Uterus (tissue), 2 donors: ENCODE measurements at regions not wholly inside any gene's neighbourhood (a gene's known extent, or its start where the extent isn't known, plus 50 kb on each side); places are given as distances from the start of the nearest gene placed in this dataset.

Experiments used
- POLR2A ChIP-seq, 2 donors: fragments of 450-650 bp; IDR thresholded peaks; one replicate each; pipeline ENCODE4 v1.6.1; 2016; ENCODE audit warnings: antibody characterized with exemption in 2 of 2, mild to moderate bottlenecking in 1 of 2, moderate library complexity in 1 of 2
- TF ChIP-seq, protein P1 (sequence below), 4 experiments: fragments of 200-600 bp in 2 of 4; fragments of 450-650 bp in 2 of 4; sonication (generic) in 2 of 4; IDR thresholded peaks; one replicate each; pipeline ENCODE4 v1.5.1; 2016 to 2019; ENCODE audit warnings: antibody characterized with exemption in 4 of 4, mild to moderate bottlenecking in 2 of 4, moderate library complexity in 1 of 4

DNA sequence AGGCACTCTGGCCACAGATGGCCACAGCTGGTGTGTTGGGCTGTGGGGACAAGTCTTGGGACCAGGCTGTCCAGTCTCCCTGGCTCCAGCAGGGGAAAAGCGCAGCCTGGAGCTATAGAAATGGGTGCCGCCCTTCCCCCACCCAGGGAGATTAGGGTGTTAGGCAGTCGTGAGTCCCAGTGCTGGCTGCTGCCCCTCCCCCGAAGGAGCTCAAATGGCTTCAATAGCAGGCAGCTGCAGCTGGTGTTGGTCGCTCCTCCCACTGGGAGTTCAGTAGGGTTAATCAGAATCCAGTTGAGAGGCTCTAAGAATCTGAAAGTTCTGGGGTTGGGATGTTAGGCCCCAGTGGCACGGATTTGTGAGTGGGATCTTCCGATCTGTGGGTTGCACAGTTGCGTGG lies 595.6 kb upstream of the PKN2 start:
- TF ChIP-seq, protein P1, sequence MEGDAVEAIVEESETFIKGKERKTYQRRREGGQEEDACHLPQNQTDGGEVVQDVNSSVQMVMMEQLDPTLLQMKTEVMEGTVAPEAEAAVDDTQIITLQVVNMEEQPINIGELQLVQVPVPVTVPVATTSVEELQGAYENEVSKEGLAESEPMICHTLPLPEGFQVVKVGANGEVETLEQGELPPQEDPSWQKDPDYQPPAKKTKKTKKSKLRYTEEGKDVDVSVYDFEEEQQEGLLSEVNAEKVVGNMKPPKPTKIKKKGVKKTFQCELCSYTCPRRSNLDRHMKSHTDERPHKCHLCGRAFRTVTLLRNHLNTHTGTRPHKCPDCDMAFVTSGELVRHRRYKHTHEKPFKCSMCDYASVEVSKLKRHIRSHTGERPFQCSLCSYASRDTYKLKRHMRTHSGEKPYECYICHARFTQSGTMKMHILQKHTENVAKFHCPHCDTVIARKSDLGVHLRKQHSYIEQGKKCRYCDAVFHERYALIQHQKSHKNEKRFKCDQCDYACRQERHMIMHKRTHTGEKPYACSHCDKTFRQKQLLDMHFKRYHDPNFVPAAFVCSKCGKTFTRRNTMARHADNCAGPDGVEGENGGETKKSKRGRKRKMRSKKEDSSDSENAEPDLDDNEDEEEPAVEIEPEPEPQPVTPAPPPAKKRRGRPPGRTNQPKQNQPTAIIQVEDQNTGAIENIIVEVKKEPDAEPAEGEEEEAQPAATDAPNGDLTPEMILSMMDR (IDR thresholded peaks at IDR 0.05), result no peak
- TF ChIP-seq POLR2A (IDR thresholded peaks at IDR 0.05), result no peak
